Esophagus squamous epithelium (tissue), 5 donors: ENCODE measurements at regions not wholly inside any gene's neighbourhood (a gene's known extent, or its start where the extent isn't known, plus 50 kb on each side); places are given as distances from the start of the nearest gene placed in this dataset.

ENCODE experiments used
- DNase-seq: peaks from one replicate; lab custom pipeline; 2025; lab: John Stamatoyannopoulos, UW
- H3K27ac ChIP-seq, 4 donors: fragments of 200-600 bp; sonication (generic); one replicate each; pipeline ENCODE4 v1.5.1; 2016 to 2019; ENCODE audit warnings: mild to moderate bottlenecking in 1 of 4
- H3K27me3 ChIP-seq, 4 donors: fragments of 200-600 bp; sonication (generic); 1 replicate in 3 of 4; 2 replicates in 1 of 4; pipeline versions ENCODE4 v1.5.1 to v1.6.0; 2017 to 2021; ENCODE audit warnings: antibody characterized with exemption in 1 of 4
- H3K36me3 ChIP-seq, 3 donors: fragments of 200-600 bp; sonication (generic); one replicate each; pipeline ENCODE4 v1.5.1; 2016 to 2019
- H3K4me1 ChIP-seq, 3 donors: fragments of 200-600 bp; sonication (generic); one replicate each; pipeline ENCODE4 v1.5.1; 2017 to 2019
- H3K4me3 ChIP-seq, 4 donors: fragments of 200-600 bp; sonication (generic); 1 replicate in 3 of 4; 2 replicates in 1 of 4; pipeline ENCODE4 v1.5.1; 2016 to 2019; ENCODE audit warnings: mild to moderate bottlenecking in 2 of 4, moderate library complexity in 1 of 4
- H3K9me3 ChIP-seq, 3 donors: fragments of 200-600 bp; sonication (generic); one replicate each; pipeline ENCODE4 v1.5.1; 2016 to 2019
- POLR2A ChIP-seq, 4 donors: fragments of 450-650 bp; IDR thresholded peaks; one replicate each; pipeline ENCODE4 v1.6.1; 2017; ENCODE audit warnings: antibody characterized with exemption in 4 of 4, mild to moderate bottlenecking in 4 of 4, moderate library complexity in 3 of 4
- WGBS, 2 donors: methylation state at CpG; one replicate each; pipeline ENCODE4 v1.1.5; 2018; 5-methylcytosine and 5-hydroxymethylcytosine counted together
- intact Hi-C: fragments of 100-400 bp; cut with DNase I; formaldehyde crosslinking; loops from one replicate; pipeline ENCODE4 v1.15.0; 2022
- TF ChIP-seq, protein P1 (sequence below), 6 experiments: fragments of 450-650 bp in 4 of 6; fragments of 200-600 bp in 2 of 6; sonication (generic) in 2 of 6; IDR thresholded peaks; one replicate each; pipeline ENCODE4 v1.5.1; 2016 to 2019; ENCODE audit warnings: antibody characterized with exemption in 6 of 6, mild to moderate bottlenecking in 4 of 6, moderate library complexity in 4 of 6
- donor health status: DM: yes; HTN: yes; CAD: no.

DNA sequence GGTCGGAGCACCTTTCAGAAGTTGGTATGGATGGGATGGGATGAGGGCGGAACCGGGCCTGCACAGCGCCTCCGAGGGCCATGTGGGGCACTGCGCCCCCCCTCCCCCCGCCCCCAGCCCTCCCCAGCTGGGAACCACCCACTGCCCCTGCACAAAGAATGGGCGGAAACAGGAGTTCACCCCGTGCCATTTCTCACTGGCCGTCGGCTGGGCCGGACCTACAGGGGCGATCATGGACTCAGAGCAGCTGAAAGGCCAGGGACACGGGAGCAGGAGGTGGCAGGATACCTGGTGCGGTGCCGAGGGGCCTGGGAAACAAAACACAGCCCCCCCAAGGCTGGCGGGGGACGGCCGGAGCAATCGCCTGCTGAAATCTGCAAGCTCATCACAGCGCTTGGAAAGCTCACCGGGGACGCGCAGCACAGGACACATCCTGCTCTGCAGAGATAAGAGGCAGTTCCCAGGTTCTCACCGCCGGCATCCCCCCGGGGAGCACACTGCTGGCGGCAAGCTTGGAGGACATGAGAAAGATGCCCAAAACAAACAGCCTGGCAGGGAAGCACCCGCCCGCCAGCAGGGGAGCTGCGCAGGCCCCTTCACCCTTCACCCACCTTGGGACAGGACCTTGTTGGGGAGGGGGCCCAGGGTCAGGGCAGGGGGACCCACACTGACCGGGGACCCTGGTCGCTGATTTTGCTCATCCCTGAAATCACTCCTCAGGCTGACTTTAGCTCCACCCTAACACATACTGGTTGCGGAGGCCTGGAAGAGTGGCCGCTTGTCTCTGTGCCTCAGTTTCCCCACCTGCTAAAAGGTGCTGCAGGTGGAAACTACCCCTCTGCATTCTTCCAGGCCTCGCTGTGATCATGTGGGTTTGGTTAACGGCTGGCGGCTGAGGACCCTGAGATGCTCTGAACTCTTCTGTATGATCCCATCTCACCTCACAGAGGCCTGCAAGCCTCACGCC lies 263.9 kb downstream of the C16orf95 start:
- H3K27ac ChIP-seq: no peak overlapping the region
- 57 to 91% methylated on average over 7 to 12 of the region's 39 CpGs for WGBS, 2 donors
- H3K36me3 ChIP-seq: no peaks in the 10 kb centered on the region
- no peaks in the 10 kb centered on the region for H3K4me1 ChIP-seq
- peaks cover 0 to 62% (median 1%) of the 10 kb centered on the region in 4 donors for H3K27me3 ChIP-seq
- no peak overlapping the region for H3K4me3 ChIP-seq
- DNase-seq: no peak
- TF ChIP-seq, protein P1, sequence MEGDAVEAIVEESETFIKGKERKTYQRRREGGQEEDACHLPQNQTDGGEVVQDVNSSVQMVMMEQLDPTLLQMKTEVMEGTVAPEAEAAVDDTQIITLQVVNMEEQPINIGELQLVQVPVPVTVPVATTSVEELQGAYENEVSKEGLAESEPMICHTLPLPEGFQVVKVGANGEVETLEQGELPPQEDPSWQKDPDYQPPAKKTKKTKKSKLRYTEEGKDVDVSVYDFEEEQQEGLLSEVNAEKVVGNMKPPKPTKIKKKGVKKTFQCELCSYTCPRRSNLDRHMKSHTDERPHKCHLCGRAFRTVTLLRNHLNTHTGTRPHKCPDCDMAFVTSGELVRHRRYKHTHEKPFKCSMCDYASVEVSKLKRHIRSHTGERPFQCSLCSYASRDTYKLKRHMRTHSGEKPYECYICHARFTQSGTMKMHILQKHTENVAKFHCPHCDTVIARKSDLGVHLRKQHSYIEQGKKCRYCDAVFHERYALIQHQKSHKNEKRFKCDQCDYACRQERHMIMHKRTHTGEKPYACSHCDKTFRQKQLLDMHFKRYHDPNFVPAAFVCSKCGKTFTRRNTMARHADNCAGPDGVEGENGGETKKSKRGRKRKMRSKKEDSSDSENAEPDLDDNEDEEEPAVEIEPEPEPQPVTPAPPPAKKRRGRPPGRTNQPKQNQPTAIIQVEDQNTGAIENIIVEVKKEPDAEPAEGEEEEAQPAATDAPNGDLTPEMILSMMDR (IDR thresholded peaks at IDR 0.05): no peak
- TF ChIP-seq POLR2A (IDR thresholded peaks at IDR 0.05): no peak
- intact Hi-C loops: no loop called here
- H3K9me3 ChIP-seq: no peaks in the 10 kb centered on the region

DNA sequence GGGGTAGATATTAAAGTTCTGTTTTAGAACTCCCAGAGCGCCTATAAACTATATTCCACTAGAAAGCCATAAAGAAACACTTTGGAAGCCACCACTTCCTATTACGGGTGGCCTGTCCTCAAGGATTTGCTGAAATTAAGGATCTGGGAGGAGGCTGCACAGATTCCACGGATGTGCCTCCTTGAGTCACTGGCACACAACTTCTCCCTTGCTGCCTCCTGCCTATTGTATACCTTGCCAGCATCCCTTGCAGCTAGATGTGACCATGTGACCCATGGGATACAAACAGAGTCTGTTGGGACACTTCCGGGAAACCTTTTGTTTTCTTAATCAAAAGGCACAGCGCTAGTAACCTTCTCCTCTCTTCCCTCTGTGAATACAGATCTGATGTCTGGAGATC lies 263.0 kb downstream of the C16orf95 start:
- intact Hi-C loops: no loop called here
- Histone ChIP-seq H3K9me3 (no peaks in the 10 kb centered on the region), H3K27me3 (peaks cover 0 to 54% (median 1%) of the 10 kb centered on the region in 4 donors), H3K4me3 (no peak overlapping the region), H3K4me1 (no peaks in the 10 kb centered on the region), H3K27ac (no peak overlapping the region), H3K36me3 (no peaks in the 10 kb centered on the region)
- TF ChIP-seq POLR2A (IDR thresholded peaks at IDR 0.05): no peak
- TF ChIP-seq, protein P1 (IDR thresholded peaks at IDR 0.05): no peak
- DNase-seq: no peak
- WGBS, 2 donors: 84 to 97% methylated on average over 5 of the region's 5 CpGs

DNA sequence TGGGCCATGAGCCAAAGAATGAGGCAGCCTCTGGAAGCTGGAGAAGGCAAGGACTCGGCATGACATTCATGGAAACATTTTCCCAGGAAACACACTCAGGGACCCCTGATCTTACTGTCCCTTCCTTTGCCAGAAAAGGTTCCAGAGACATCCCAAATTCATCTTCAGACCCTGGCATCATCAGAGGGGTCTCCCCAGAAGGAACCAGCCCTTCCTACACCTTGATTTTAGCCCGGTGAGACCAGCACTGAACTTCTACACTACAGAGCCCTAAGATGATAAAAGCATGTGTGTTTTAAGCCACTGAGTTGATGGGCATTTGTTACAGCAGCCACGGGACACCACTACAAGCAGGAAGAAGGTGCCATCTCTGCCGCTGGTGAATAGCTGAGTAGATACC lies 262.3 kb downstream of the C16orf95 start:
- H3K27ac ChIP-seq: no peak overlapping the region
- H3K4me3 ChIP-seq: no peak overlapping the region
- WGBS, 2 donors: 82 to 96% methylated on average over 3 to 4 of the region's 4 CpGs
- intact Hi-C loops: no loop called here
- peaks cover 0 to 54% (median 1%) of the 10 kb centered on the region in 4 donors for H3K27me3 ChIP-seq
- H3K9me3 ChIP-seq: no peaks in the 10 kb centered on the region
- DNase-seq: no peak
- no peak for TF ChIP-seq POLR2A (IDR thresholded peaks at IDR 0.05)
- TF ChIP-seq, protein P1 (IDR thresholded peaks at IDR 0.05): no peak
- H3K4me1 ChIP-seq: no peaks in the 10 kb centered on the region
- no peaks in the 10 kb centered on the region for H3K36me3 ChIP-seq

DNA sequence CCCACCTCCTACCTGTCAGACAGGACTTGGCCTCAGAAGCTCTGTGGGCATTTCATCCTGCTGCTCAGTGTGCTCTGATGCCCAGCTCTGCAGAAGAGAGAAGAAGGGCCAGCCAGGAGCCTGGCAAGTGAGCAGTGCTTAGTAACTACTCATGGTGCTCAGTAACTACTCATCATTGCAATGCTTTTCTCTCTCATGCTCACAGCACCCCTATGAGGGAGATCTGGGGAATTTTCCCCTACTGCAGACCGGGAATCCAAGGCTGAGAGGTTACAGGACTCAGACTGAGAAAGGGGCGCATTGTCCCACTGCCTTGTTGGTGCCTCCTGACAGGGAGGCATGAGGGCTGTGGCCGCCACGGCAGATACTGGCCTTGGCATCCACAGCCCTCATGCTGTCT lies 261.1 kb downstream of the C16orf95 start:
- WGBS, 2 donors: 33% methylated on average over 1 of the region's 4 CpGs; no CpG with 5 or more reads in 1 of the 2 donors
- Histone ChIP-seq H3K36me3 (no peaks in the 10 kb centered on the region), H3K4me3 (no peak overlapping the region), H3K4me1 (no peaks in the 10 kb centered on the region), H3K27ac (no peak overlapping the region), H3K9me3 (no peaks in the 10 kb centered on the region), H3K27me3 (peaks cover 0 to 54% (median 1%) of the 10 kb centered on the region in 4 donors)
- intact Hi-C loops: no loop called here
- TF ChIP-seq, protein P1 (IDR thresholded peaks at IDR 0.05): no peak
- TF ChIP-seq POLR2A (IDR thresholded peaks at IDR 0.05): no peak
- no peak for DNase-seq

DNA sequence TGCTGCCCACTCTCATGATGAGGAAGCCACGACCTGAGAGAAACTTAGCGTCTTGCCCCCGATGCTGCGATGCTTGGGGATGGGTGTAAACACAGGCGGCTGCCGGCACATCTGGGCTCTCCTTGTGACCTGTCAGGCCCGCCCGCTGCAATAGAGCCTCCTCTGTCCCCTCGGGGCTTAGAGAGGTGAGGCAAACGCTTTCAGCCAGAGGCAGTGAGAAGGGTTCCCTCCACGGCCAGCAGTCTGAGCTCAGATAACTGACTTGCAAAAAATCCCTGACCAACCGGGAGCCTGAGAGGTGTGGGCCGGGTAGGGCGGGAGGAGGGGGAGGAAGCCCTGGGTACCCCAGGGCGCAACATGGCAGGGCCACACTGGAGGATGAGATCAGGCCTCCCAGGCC lies 260.6 kb downstream of the C16orf95 start:
- TF ChIP-seq, protein P1 (IDR thresholded peaks at IDR 0.05): no peak
- no peak for TF ChIP-seq POLR2A (IDR thresholded peaks at IDR 0.05)

More for the DNA sequence above, 260.6 kb downstream of the C16orf95 start:
- Histone ChIP-seq H3K27me3 (peaks cover 0 to 54% (median 1%) of the 10 kb centered on the region in 4 donors), H3K4me3 (no peak overlapping the region), H3K4me1 (no peaks in the 10 kb centered on the region), H3K9me3 (no peaks in the 10 kb centered on the region), H3K27ac (no peak overlapping the region), H3K36me3 (no peaks in the 10 kb centered on the region)
- WGBS, 2 donors: no CpG with 5 or more reads among the region's 15 CpGs
- DNase-seq: no peak
- intact Hi-C loops: no loop called here
